Thyroid gland (tissue), 4 donors: ENCODE measurements at regions not wholly inside any gene's neighbourhood (a gene's known extent, or its start where the extent isn't known, plus 50 kb on each side); places are given as distances from the start of the nearest gene placed in this dataset.

Source experiments
- DNase-seq, 2 donors: peaks; one replicate each; pipeline ENCODE4 v3.0.0-alpha.2; 2019
- H3K27ac ChIP-seq, 3 donors: fragments of 200-600 bp; sonication (generic); 1 replicate in 2 of 3; 2 replicates in 1 of 3; pipeline ENCODE4 v1.5.1; 2016 to 2019; ENCODE audit warnings: mild to moderate bottlenecking in 1 of 3, moderate library complexity in 1 of 3
- H3K27me3 ChIP-seq: fragments of 200-600 bp; sonication (generic); one replicate; pipeline ENCODE4 v1.5.1; 2019
- H3K36me3 ChIP-seq, 2 donors: fragments of 200-600 bp; sonication (generic); one replicate each; pipeline ENCODE4 v1.5.1; 2016 to 2019
- H3K4me1 ChIP-seq, 2 donors: fragments of 200-600 bp; sonication (generic); one replicate each; pipeline ENCODE4 v1.5.1; 2017 to 2019
- H3K4me3 ChIP-seq, 3 donors: fragments of 200-600 bp; sonication (generic); replicated peaks in 1 of 3; 1 replicate in 2 of 3; 2 replicates in 1 of 3; pipeline ENCODE4 v1.5.1; 2016; ENCODE audit warnings: mild to moderate bottlenecking in 1 of 3
- H3K9me3 ChIP-seq: fragments of 200-600 bp; sonication (generic); one replicate; pipeline ENCODE4 v1.5.1; 2017
- CTCF ChIP-seq, 6 experiments: fragments of 200-600 bp in 3 of 6; fragments of 450-650 bp in 3 of 6; sonication (generic) in 3 of 6; IDR thresholded peaks; one replicate each; pipeline ENCODE4 v1.5.1; 2016 to 2019; ENCODE audit warnings: antibody characterized with exemption in 6 of 6, mild to moderate bottlenecking in 2 of 6, inconsistent platforms in 1 of 6, moderate library complexity in 1 of 6
- POLR2A ChIP-seq, 2 donors: fragments of 450-650 bp; IDR thresholded peaks; one replicate each; pipeline ENCODE4 v1.6.1; 2017; ENCODE audit warnings: antibody characterized with exemption in 2 of 2, mild to moderate bottlenecking in 2 of 2, moderate library complexity in 1 of 2
- WGBS, 2 donors: methylation state at CpG; one replicate each; pipeline ENCODE4 v1.1.5; 2017; 5-methylcytosine and 5-hydroxymethylcytosine counted together
- intact Hi-C: fragments of 100-400 bp; cut with DNase I; formaldehyde crosslinking; loops from one replicate; pipeline ENCODE4 v1.15.1; 2023

GRCh38 chr21:19874521-19874920 is 1123.7 kb upstream of the NCAM2 start:
- Histone ChIP-seq H3K4me1 (no peaks in the 10 kb centered on the region), H3K9me3 (no peaks in the 10 kb centered on the region), H3K4me3 (no peak overlapping the region), H3K27ac (no peak overlapping the region), H3K27me3 (no peaks in the 10 kb centered on the region), H3K36me3 (no peaks in the 10 kb centered on the region)
- no peak for DNase-seq
- 88 to 90% methylated on average over 2 of the region's 2 CpGs for WGBS, 2 donors
- intact Hi-C loops: no loop called here
- no peak for TF ChIP-seq POLR2A (IDR thresholded peaks at IDR 0.05)

- intact Hi-C loops: no loop called here
- Histone ChIP-seq H3K9me3 (no peaks in the 10 kb centered on the region), H3K4me1 (no peaks in the 10 kb centered on the region), H3K4me3 (no peak overlapping the region), H3K36me3 (no peaks in the 10 kb centered on the region), H3K27ac (no peak overlapping the region), H3K27me3 (no peaks in the 10 kb centered on the region)
- TF ChIP-seq POLR2A (IDR thresholded peaks at IDR 0.05): no peak
- no peak for TF ChIP-seq CTCF (IDR thresholded peaks at IDR 0.05)
- WGBS, 2 donors: 91 to 95% methylated on average over 3 of the region's 3 CpGs
- DNase-seq: no peak
Measured at GRCh38 chr21:19878133-19878532, 1120.1 kb upstream of the NCAM2 start.

GRCh38 chr21:19899645-19900044 is 1098.6 kb upstream of the NCAM2 start:
- DNase-seq: no peak
- Histone ChIP-seq H3K4me1 (no peaks in the 10 kb centered on the region), H3K9me3 (no peaks in the 10 kb centered on the region), H3K36me3 (no peaks in the 10 kb centered on the region), H3K27me3 (no peaks in the 10 kb centered on the region), H3K4me3 (no peak overlapping the region), H3K27ac (no peak overlapping the region)
- no peak for TF ChIP-seq CTCF (IDR thresholded peaks at IDR 0.05)
- no peak for TF ChIP-seq POLR2A (IDR thresholded peaks at IDR 0.05)
- WGBS, 2 donors: 94 to 96% methylated on average over 11 of the region's 11 CpGs
- intact Hi-C loops: no loop called here

GRCh38 chr21:19900149-19900548 is 1098.1 kb upstream of the NCAM2 start:
- H3K4me3 ChIP-seq: no peak overlapping the region
- H3K27ac ChIP-seq: no peak overlapping the region
- TF ChIP-seq POLR2A (IDR thresholded peaks at IDR 0.05) (no peak), CTCF (IDR thresholded peaks at IDR 0.05) (no peak)
- H3K36me3 ChIP-seq: no peaks in the 10 kb centered on the region
- no peak for DNase-seq
- H3K27me3 ChIP-seq: no peaks in the 10 kb centered on the region
- intact Hi-C loops: no loop called here
- 91 to 94% methylated on average over 10 of the region's 10 CpGs for WGBS, 2 donors
- H3K4me1 ChIP-seq: no peaks in the 10 kb centered on the region
- H3K9me3 ChIP-seq: no peaks in the 10 kb centered on the region

- no peak overlapping the region for H3K27ac ChIP-seq
- H3K36me3 ChIP-seq: no peaks in the 10 kb centered on the region
- DNase-seq: no peak
- 52 to 59% methylated on average over 1 of the region's 1 CpG for WGBS, 2 donors
- H3K4me3 ChIP-seq: no peak overlapping the region
- no peaks in the 10 kb centered on the region for H3K9me3 ChIP-seq
- H3K4me1 ChIP-seq: no peaks in the 10 kb centered on the region
- no peaks in the 10 kb centered on the region for H3K27me3 ChIP-seq
- TF ChIP-seq CTCF (IDR thresholded peaks at IDR 0.05) (no peak), POLR2A (IDR thresholded peaks at IDR 0.05) (no peak)
- intact Hi-C loops: no loop called here
Measured at GRCh38 chr21:19908390-19908789, 1089.8 kb upstream of the NCAM2 start.

- no peaks in the 10 kb centered on the region for H3K27me3 ChIP-seq
- no peak overlapping the region for H3K27ac ChIP-seq
- no peak for TF ChIP-seq CTCF (IDR thresholded peaks at IDR 0.05)
- no peak for TF ChIP-seq POLR2A (IDR thresholded peaks at IDR 0.05)
- intact Hi-C loops: no loop called here
- no peak for DNase-seq
- 72 to 78% methylated on average over 6 of the region's 6 CpGs for WGBS, 2 donors
- H3K9me3 ChIP-seq: no peaks in the 10 kb centered on the region
- no peaks in the 10 kb centered on the region for H3K36me3 ChIP-seq
- no peak overlapping the region for H3K4me3 ChIP-seq
- no peaks in the 10 kb centered on the region for H3K4me1 ChIP-seq
Measured at GRCh38 chr21:19914028-19914427, 1084.2 kb upstream of the NCAM2 start.
